ENCODE measurements at regions not wholly inside any gene's neighbourhood (a gene's known extent, or its start where the extent isn't known, plus 50 kb on each side); places are given as distances from the start of the nearest gene placed in this dataset.
A peak's percentile ranks its signal among the peaks of the same experiment; 100 is the strongest.

- DNase-seq (ENCODE audit: extremely low spot score, insufficient read length, low read depth): no peak
- FAIRE-seq: no peak
Measured at GRCh38 chr1:75984781-75985180, 52.6 kb upstream of the ASB17 start.

- peak; percentile 86 for FAIRE-seq
- peak; percentile 29 for DNase-seq (ENCODE audit: extremely low spot score, insufficient read length, low read depth)
Measured at GRCh38 chr1:75985827-75986226, 53.6 kb upstream of the ASB17 start.

- DNase-seq (ENCODE audit: extremely low spot score, insufficient read length, low read depth) (no peak), FAIRE-seq (no peak)
Measured at GRCh38 chr1:75986478-75986877, 54.3 kb upstream of the ASB17 start.

GRCh38 chr1:75989121-75989520, 56.9 kb upstream of the ASB17 start:
- FAIRE-seq: no peak
- no peak for DNase-seq (ENCODE audit: extremely low spot score, insufficient read length, low read depth)

- FAIRE-seq (no peak), DNase-seq (ENCODE audit: extremely low spot score, insufficient read length, low read depth) (no peak)
Measured at GRCh38 chr1:75990686-75991085, 58.5 kb upstream of the ASB17 start.

GRCh38 chr1:75991497-75992114, 59.4 kb upstream of the ASB17 start:
- FAIRE-seq (peak; percentile 89), DNase-seq (ENCODE audit: extremely low spot score, insufficient read length, low read depth) (peak; percentile 9)

- FAIRE-seq: no peak
- DNase-seq (ENCODE audit: extremely low spot score, insufficient read length, low read depth): no peak
Measured at GRCh38 chr1:75992312-75992711, 60.1 kb upstream of the ASB17 start.

GRCh38 chr1:75993661-75994060, 61.5 kb upstream of the ASB17 start:
- FAIRE-seq (no peak), DNase-seq (ENCODE audit: extremely low spot score, insufficient read length, low read depth) (no peak)

- no peak for FAIRE-seq
Measured at GRCh38 chr1:75996196-75996595, 64.0 kb upstream of the ASB17 start.

GRCh38 chr1:75999034-75999433, 66.8 kb upstream of the ASB17 start:
- FAIRE-seq (no peak), DNase-seq (ENCODE audit: extremely low spot score, insufficient read length, low read depth) (no peak)

More at GRCh38 chr1:75996196-75996595, 64.0 kb upstream of the ASB17 start:
- no peak for DNase-seq (ENCODE audit: extremely low spot score, insufficient read length, low read depth)

- FAIRE-seq: no peak
Measured at GRCh38 chr1:76003946-76004345, 70.6 kb upstream of the ST6GALNAC3 start.

GRCh38 chr1:76005765-76006164, 68.8 kb upstream of the ST6GALNAC3 start:
- DNase-seq (ENCODE audit: extremely low spot score, insufficient read length, low read depth) (no peak), FAIRE-seq (no peak)

More at GRCh38 chr1:76003946-76004345, 70.6 kb upstream of the ST6GALNAC3 start:
- no peak for DNase-seq (ENCODE audit: extremely low spot score, insufficient read length, low read depth)

- no peak for DNase-seq (ENCODE audit: extremely low spot score, insufficient read length, low read depth)
- no peak for FAIRE-seq
Measured at GRCh38 chr1:76006234-76006633, 68.3 kb upstream of the ST6GALNAC3 start.

GRCh38 chr1:76010802-76011201, 63.7 kb upstream of the ST6GALNAC3 start:
- FAIRE-seq (no peak), DNase-seq (ENCODE audit: extremely low spot score, insufficient read length, low read depth) (no peak)

- FAIRE-seq (no peak), DNase-seq (ENCODE audit: extremely low spot score, insufficient read length, low read depth) (no peak)
Measured at GRCh38 chr1:76012341-76013205, 62.0 kb upstream of the ST6GALNAC3 start.

- FAIRE-seq (no peak), DNase-seq (ENCODE audit: extremely low spot score, insufficient read length, low read depth) (no peak)
Measured at GRCh38 chr1:76013206-76013581, 61.4 kb upstream of the ST6GALNAC3 start.

GRCh38 chr1:76015478-76016103, 59.0 kb upstream of the ST6GALNAC3 start:
- FAIRE-seq: no peak
- no peak for DNase-seq (ENCODE audit: extremely low spot score, insufficient read length, low read depth)

GRCh38 chr1:76018045-76018444, 56.5 kb upstream of the ST6GALNAC3 start:
- DNase-seq (ENCODE audit: extremely low spot score, insufficient read length, low read depth) (no peak), FAIRE-seq (no peak)

GRCh38 chr1:76021846-76022245, 52.7 kb upstream of the ST6GALNAC3 start:
- FAIRE-seq: no peak
- DNase-seq (ENCODE audit: extremely low spot score, insufficient read length, low read depth): no peak

- DNase-seq (ENCODE audit: extremely low spot score, insufficient read length, low read depth) (no peak), FAIRE-seq (no peak)
Measured at GRCh38 chr1:76023669-76024435, 50.7 kb upstream of the ST6GALNAC3 start.
